BJ (cell line): ENCODE measurements at regions not wholly inside any gene's neighbourhood (a gene's known extent, or its start where the extent isn't known, plus 50 kb on each side); places are given as distances from the start of the nearest gene placed in this dataset.

Source experiments
- CTCF ChIA-PET: fragments of 350-600 bp; formaldehyde crosslinking; extraction: SDS; loops from one replicate; lab custom pipeline; 2021; ENCODE audit warnings: antibody characterized with exemption, inconsistent platforms; lab: Yijun Ruan, JAX
- POLR2A ChIA-PET: fragments of 300-600 bp; sonication (Branson Sonifier 250); formaldehyde crosslinking; extraction: SDS; loops from one replicate; lab custom pipeline; 2021; ENCODE audit warnings: antibody characterized with exemption; lab: Charles Lee
- DNase-seq: peaks from one replicate; pipeline ENCODE4 v3.0.0-alpha.2; 2011; ENCODE audit warnings: low read depth
- H3K27me3 ChIP-seq: 2 replicates; pipeline ENCODE4 v1.6.0; 2011; ENCODE audit warnings: low read length; ENCODE audit not compliant: control insufficient read depth, insufficient read depth
- H3K36me3 ChIP-seq: 2 replicates; pipeline ENCODE4 v1.5.1; 2011; ENCODE audit warnings: low read length; ENCODE audit not compliant: control insufficient read depth, insufficient read depth
- H3K4me3 ChIP-seq: 2 replicates; pipeline ENCODE4 v1.5.1; 2011; ENCODE audit warnings: low read depth, mild to moderate bottlenecking, control low read depth, low read length
- TF ChIP-seq, protein P1 (sequence below): IDR thresholded peaks from 2 replicates; pipeline ENCODE4 v1.5.1; 2011; ENCODE audit warnings: low read depth, mild to moderate bottlenecking, control low read depth, inconsistent platforms, low read length, moderate library complexity; ENCODE audit not compliant: insufficient read depth

DNA sequence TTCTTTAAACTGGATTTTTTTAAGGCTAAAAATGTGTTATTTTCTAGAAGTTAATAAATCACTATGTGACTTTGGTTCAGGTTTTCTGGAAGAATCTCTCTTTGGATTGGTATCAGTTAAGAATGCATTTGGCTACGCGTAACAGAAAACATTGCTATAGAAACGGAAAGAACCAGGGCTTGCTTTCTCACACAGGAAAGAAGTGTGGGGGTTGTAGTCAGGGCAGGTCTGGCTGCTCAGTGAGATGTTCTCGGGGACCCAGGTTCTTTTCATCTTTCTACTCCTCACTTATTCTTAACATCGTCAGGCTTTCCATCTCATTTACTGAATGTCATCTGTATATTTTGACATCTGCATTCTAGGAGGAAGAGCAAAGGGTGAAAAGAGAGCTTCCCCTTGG lies 191.4 kb downstream of the ZBTB18 start:
- Histone ChIP-seq H3K4me3 (no peak overlapping the region), H3K27me3 (no peaks in the 10 kb centered on the region), H3K36me3 (no peaks in the 10 kb centered on the region)
- TF ChIP-seq, protein P1, sequence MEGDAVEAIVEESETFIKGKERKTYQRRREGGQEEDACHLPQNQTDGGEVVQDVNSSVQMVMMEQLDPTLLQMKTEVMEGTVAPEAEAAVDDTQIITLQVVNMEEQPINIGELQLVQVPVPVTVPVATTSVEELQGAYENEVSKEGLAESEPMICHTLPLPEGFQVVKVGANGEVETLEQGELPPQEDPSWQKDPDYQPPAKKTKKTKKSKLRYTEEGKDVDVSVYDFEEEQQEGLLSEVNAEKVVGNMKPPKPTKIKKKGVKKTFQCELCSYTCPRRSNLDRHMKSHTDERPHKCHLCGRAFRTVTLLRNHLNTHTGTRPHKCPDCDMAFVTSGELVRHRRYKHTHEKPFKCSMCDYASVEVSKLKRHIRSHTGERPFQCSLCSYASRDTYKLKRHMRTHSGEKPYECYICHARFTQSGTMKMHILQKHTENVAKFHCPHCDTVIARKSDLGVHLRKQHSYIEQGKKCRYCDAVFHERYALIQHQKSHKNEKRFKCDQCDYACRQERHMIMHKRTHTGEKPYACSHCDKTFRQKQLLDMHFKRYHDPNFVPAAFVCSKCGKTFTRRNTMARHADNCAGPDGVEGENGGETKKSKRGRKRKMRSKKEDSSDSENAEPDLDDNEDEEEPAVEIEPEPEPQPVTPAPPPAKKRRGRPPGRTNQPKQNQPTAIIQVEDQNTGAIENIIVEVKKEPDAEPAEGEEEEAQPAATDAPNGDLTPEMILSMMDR: no peak
- no peak for DNase-seq
- CTCF ChIA-PET: no interaction called here
- POLR2A ChIA-PET: no interaction called here

DNA sequence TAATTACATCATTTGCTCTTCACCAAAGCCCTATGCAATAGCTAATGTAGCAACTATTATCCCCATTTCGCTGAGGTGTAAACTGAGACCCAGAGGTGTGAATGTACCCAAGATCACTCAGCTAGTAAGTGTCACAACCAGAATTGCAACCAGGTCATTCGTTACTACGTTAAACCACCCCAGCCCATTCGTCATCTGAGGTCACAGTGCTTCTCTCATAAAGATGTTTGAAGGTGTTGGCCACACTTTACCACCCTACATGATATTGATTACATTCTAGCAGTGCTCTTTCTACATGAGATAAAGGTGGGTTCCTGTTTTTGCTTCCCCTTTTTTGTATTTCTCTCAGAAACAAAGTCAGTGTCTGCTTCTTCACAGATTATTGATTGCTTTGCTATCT lies 195.3 kb downstream of the ZBTB18 start:
- CTCF ChIA-PET: interaction anchor here (1.7 kb wide), 1 partner anchor 12 kb away, joined by 3 read pairs; no protein-coding TSS in a partner anchor
- H3K36me3 ChIP-seq: no peaks in the 10 kb centered on the region

DNA sequence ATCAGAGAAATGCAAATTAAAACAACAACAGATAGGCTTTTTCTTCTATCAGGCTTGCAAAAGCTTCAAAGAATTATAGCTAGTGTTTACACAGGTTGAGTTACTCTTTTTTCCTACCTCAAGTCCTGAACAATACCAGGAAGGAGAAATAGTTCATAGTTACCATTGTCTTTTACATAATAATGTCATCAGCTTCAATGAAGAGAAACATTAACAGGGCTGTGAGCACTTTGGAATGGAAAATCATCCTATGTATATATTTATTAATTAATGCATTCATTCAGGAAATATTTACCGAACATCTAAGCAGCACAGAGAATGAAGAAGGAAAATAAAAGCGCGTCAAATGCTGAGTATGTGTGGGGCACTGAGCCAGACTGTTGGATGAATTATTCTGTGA lies 197.3 kb downstream of the ZBTB18 start:
- Histone ChIP-seq H3K4me3 (no peak overlapping the region), H3K27me3 (no peaks in the 10 kb centered on the region; the same call in 1 of the 2 replicates), H3K36me3 (no peaks in the 10 kb centered on the region)
- CTCF ChIA-PET: no interaction called here
- no peak for DNase-seq
- TF ChIP-seq, protein P1: no peak
- POLR2A ChIA-PET: no interaction called here

More for the DNA sequence above, 195.3 kb downstream of the ZBTB18 start:
- Histone ChIP-seq H3K27me3 (no peaks in the 10 kb centered on the region; the same call in 1 of the 2 replicates), H3K4me3 (no peak overlapping the region)
- TF ChIP-seq, protein P1: no peak
- DNase-seq: no peak
- POLR2A ChIA-PET: no interaction called here

DNA sequence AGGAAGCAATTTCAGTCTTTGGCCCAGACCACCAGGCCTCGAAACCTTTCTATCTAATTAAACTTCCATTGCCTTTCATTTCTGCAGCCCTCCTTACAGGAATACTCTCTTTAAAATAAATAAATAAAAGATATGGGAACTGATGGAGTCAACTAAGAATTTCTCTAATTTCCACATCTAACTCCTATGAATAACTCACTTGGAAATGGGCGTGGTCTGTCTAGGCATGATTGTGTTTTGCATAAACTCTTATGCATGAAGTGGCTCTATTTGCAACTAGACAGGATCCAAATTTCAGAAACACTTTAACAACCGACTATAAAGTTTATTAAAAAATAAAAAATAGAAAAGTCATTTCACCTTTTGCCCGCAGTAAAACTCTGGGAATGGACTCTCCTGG lies 199.5 kb downstream of the ADSS2 start:
- Histone ChIP-seq H3K36me3 (no peaks in the 10 kb centered on the region), H3K27me3 (no peaks in the 10 kb centered on the region; the same call in 1 of the 2 replicates), H3K4me3 (no peak overlapping the region)
- TF ChIP-seq, protein P1: no peak
- CTCF ChIA-PET: no interaction called here
- no peak for DNase-seq
- POLR2A ChIA-PET: no interaction called here

DNA sequence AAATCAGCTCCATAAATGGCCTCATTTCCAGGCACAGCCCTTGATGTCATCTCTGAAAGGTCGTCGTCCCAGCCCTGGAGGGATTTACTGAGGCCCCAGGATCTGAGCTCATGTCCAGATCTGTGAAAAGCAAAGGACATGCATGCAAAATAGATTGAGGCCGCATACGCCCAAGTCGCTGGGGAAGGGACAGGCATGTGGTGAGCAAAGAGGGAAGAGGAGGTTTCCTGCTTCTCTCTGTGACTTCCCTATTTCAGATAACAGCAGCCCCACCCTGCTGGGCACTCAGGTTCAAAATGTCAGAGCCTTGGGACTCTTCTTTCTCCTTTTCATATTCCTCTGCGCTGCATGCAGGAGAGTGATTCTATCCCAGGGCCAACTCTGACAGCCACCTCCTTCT lies 197.2 kb downstream of the ADSS2 start:
- no peaks in the 10 kb centered on the region for H3K27me3 ChIP-seq
- TF ChIP-seq, protein P1: no peak
- ChIA-PET CTCF (interaction anchor here (1.0 kb wide), 1 partner anchor 18 kb away, joined by 3 read pairs; no protein-coding TSS in a partner anchor), POLR2A (no interaction called here)
- H3K4me3 ChIP-seq: no peak overlapping the region
- no peaks in the 10 kb centered on the region for H3K36me3 ChIP-seq
- DNase-seq: no peak
